Body of pancreas (tissue), 4 donors: ENCODE measurements at regions not wholly inside any gene's neighbourhood (a gene's known extent, or its start where the extent isn't known, plus 50 kb on each side); places are given as distances from the start of the nearest gene placed in this dataset.

Experiments used
- POLR2A ChIP-seq, 3 donors: fragments of 450-650 bp; IDR thresholded peaks; one replicate each; pipeline ENCODE4 v1.6.1; 2016; ENCODE audit warnings: antibody characterized with exemption in 3 of 3, mild to moderate bottlenecking in 2 of 3
- TF ChIP-seq, protein P1 (sequence below), 7 experiments: fragments of 450-650 bp in 4 of 7; fragments of 200-600 bp in 3 of 7; sonication (generic) in 3 of 7; IDR thresholded peaks; one replicate each; pipeline ENCODE4 v1.5.1; 2016 to 2019; ENCODE audit warnings: antibody characterized with exemption in 7 of 7

DNA sequence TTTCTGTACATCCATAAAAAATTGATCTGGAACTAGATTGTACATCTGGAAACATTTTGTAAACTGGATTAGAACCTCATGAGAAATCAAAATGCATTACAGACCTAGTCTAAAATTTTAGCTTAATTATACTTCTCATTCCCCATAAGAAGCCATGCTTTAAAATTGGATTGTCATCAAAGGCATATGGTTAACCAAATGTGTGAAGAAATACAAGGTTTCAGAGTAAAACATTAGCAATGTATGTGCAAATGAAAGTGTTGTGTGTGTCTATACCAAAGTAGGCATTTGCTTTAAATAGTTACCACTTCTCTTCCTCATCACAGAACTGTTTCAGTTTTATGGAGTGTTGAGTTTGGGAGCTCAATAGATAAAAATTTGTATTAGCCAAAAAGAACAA, 968.7 kb downstream of the EPHA3 start:
- no peak for TF ChIP-seq POLR2A (IDR thresholded peaks at IDR 0.05)
- TF ChIP-seq, protein P1, sequence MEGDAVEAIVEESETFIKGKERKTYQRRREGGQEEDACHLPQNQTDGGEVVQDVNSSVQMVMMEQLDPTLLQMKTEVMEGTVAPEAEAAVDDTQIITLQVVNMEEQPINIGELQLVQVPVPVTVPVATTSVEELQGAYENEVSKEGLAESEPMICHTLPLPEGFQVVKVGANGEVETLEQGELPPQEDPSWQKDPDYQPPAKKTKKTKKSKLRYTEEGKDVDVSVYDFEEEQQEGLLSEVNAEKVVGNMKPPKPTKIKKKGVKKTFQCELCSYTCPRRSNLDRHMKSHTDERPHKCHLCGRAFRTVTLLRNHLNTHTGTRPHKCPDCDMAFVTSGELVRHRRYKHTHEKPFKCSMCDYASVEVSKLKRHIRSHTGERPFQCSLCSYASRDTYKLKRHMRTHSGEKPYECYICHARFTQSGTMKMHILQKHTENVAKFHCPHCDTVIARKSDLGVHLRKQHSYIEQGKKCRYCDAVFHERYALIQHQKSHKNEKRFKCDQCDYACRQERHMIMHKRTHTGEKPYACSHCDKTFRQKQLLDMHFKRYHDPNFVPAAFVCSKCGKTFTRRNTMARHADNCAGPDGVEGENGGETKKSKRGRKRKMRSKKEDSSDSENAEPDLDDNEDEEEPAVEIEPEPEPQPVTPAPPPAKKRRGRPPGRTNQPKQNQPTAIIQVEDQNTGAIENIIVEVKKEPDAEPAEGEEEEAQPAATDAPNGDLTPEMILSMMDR (IDR thresholded peaks at IDR 0.05): no peak
